ENCODE measurements at regions not wholly inside any gene's neighbourhood (a gene's known extent, or its start where the extent isn't known, plus 50 kb on each side); places are given as distances from the start of the nearest gene placed in this dataset.

GRCh38 chr4:28221536-28221935 is 1360.9 kb downstream of the STIM2 start:
- Histone ChIP-seq H3K4me3 (no peak overlapping the region), H3K27ac (no peak overlapping the region), H3K4me2 (no peak overlapping the region), H3K9me3 (no peaks in the 10 kb centered on the region), H3K4me1 (no peaks in the 10 kb centered on the region)
- CTCF ChIA-PET, result no interaction called here
- no peak for FAIRE-seq
- 0% methylated on average over 1 of the region's 1 CpG for WGBS (ENCODE audit: missing lambda C conversion rate)
- no peak for TF ChIP-seq HEYL (CRISPR knock-in tag; IDR thresholded peaks at IDR 0.05)
- ATAC-seq, result no peak
- DNase-seq (ENCODE audit: low read depth in 1 of 2, low spot score in 1 of 2), result no peak
- POLR2A ChIA-PET, result no interaction called here

DNA sequence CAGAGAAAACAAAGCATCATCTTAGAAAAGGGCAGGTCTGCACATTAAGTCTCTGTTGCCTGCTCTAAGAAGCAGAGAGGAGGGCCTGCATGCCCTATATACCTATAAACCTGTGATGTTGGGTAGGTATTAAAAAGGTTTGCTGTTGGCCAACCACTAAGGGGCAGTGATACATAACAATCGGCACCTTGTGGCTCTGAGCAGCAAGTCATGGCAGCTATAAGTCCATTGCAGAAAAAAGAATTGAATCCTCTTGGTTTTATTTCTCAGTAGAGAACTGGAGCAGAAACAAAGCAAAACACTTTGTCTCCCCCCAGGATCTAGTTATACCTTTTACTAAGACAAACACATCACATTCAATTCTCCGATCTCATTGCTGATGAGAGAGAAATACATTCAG is 1364.4 kb downstream of the STIM2 start:
- CTCF ChIA-PET, result no interaction called here
- ATAC-seq (peak; percentile 87 to 90; a peak in 5 of 6 replicates), DNase-seq (ENCODE audit: low read depth in 1 of 2, low spot score in 1 of 2) (peak; percentile 3 to 60), FAIRE-seq (no peak)
- Histone ChIP-seq H3K4me3 (no peak overlapping the region), H3K27ac (no peak overlapping the region), H3K4me1 (0 out of 3 replicates have a peak, but pooled peaks cover 3% of the 10 kb centered on the region), H3K4me2 (no peak overlapping the region), H3K9me3 (no peaks in the 10 kb centered on the region)
- TF ChIP-seq HES2 (IDR thresholded peaks at IDR 0.05) (no peak), HEYL (CRISPR knock-in tag; IDR thresholded peaks at IDR 0.05) (no peak), KDM5A (IDR thresholded peaks at IDR 0.05) (no peak), SREBF2 (IDR thresholded peaks at IDR 0.05) (no peak), HDAC2 (IDR thresholded peaks at IDR 0.05) (no peak), NFE2L2 (conservative IDR thresholded peaks at IDR 0.05; ENCODE audit: low read length) (no peak), SMC3 (IDR thresholded peaks at IDR 0.05) (peak; percentile 46), ELK1 (IDR thresholded peaks at IDR 0.05; ENCODE audit: low read depth, low read length) (no peak), POLR2AphosphoS2 (conservative IDR thresholded peaks at IDR 0.05; ENCODE audit: low read length) (no peak), ZC3H11A (IDR thresholded peaks at IDR 0.05) (no peak), RCOR1 (IDR thresholded peaks at IDR 0.05; ENCODE audit: low read depth, low read length) (no peak), MAZ (IDR thresholded peaks at IDR 0.05; ENCODE audit: borderline replicate concordance, low read depth, low read length) (no peak), RAD21 (conservative IDR thresholded peaks at IDR 0.05 in 1 of 2, IDR thresholded peaks at IDR 0.05 in 1 of 2) (peak; percentile 58 to 73), CBX2 (IDR thresholded peaks at IDR 0.05; ENCODE audit: borderline replicate concordance, low read depth) (no peak), EHF (CRISPR knock-in tag; IDR thresholded peaks at IDR 0.05) (no peak), ZSCAN20 (CRISPR knock-in tag; IDR thresholded peaks at IDR 0.05) (no peak), TP53 (CRISPR knock-in tag; IDR thresholded peaks at IDR 0.05) (no peak), USF2 (IDR thresholded peaks at IDR 0.05) (no peak), ZFP36 (IDR thresholded peaks at IDR 0.05; ENCODE audit: borderline replicate concordance, partially characterized antibody) (no peak), KDM1A (IDR thresholded peaks at IDR 0.05; ENCODE audit: low read depth) (no peak), HMGXB4 (CRISPR knock-in tag; IDR thresholded peaks at IDR 0.05; ENCODE audit: borderline replicate concordance) (no peak), RARB (CRISPR knock-in tag; IDR thresholded peaks at IDR 0.05) (no peak)
- TF ChIP-seq, protein P1, sequence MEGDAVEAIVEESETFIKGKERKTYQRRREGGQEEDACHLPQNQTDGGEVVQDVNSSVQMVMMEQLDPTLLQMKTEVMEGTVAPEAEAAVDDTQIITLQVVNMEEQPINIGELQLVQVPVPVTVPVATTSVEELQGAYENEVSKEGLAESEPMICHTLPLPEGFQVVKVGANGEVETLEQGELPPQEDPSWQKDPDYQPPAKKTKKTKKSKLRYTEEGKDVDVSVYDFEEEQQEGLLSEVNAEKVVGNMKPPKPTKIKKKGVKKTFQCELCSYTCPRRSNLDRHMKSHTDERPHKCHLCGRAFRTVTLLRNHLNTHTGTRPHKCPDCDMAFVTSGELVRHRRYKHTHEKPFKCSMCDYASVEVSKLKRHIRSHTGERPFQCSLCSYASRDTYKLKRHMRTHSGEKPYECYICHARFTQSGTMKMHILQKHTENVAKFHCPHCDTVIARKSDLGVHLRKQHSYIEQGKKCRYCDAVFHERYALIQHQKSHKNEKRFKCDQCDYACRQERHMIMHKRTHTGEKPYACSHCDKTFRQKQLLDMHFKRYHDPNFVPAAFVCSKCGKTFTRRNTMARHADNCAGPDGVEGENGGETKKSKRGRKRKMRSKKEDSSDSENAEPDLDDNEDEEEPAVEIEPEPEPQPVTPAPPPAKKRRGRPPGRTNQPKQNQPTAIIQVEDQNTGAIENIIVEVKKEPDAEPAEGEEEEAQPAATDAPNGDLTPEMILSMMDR (IDR thresholded peaks at IDR 0.05), result peak; percentile 31; the same call in 1 of the 3 replicates
- TF ChIP-seq, protein P2, sequence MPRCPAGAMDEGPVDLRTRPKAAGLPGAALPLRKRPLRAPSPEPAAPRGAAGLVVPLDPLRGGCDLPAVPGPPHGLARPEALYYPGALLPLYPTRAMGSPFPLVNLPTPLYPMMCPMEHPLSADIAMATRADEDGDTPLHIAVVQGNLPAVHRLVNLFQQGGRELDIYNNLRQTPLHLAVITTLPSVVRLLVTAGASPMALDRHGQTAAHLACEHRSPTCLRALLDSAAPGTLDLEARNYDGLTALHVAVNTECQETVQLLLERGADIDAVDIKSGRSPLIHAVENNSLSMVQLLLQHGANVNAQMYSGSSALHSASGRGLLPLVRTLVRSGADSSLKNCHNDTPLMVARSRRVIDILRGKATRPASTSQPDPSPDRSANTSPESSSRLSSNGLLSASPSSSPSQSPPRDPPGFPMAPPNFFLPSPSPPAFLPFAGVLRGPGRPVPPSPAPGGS (IDR thresholded peaks at IDR 0.05), result no peak
- TF ChIP-seq, protein P3, sequence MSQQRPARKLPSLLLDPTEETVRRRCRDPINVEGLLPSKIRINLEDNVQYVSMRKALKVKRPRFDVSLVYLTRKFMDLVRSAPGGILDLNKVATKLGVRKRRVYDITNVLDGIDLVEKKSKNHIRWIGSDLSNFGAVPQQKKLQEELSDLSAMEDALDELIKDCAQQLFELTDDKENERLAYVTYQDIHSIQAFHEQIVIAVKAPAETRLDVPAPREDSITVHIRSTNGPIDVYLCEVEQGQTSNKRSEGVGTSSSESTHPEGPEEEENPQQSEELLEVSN (IDR thresholded peaks at IDR 0.05; ENCODE audit: borderline replicate concordance, low read depth), result no peak
- POLR2A ChIA-PET, result no interaction called here
- 54% methylated on average over 2 of the region's 2 CpGs for WGBS (ENCODE audit: missing lambda C conversion rate)
